ENCODE measurements at regions not wholly inside any gene's neighbourhood (a gene's known extent, or its start where the extent isn't known, plus 50 kb on each side); places are given as distances from the start of the nearest gene placed in this dataset.
A peak's percentile ranks its signal among the peaks of the same experiment; 100 is the strongest.

DNA sequence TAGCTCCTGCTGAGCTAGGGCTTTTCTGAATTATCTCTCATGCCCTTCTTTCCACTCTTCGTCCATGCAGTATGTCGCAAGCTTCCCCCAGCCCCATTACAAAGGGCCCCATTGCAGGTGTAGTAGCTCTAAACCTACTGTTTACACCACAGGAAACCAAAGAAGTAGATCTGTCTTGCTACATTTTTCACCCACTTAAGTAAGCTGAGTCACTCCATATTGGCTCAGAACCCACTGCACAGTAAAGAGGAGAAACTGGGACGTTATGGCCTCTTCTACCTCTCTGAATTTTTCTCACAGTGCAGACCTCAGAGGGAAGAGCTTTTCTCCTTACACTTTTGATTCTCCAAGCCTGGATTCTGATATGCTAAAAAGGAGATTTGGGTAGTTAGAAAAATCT is 200.2 kb downstream of the SMARCA1 start:
- TF ChIP-seq KDM1A (IDR thresholded peaks at IDR 0.05; ENCODE audit: low read depth) (no peak), CHD2 (IDR thresholded peaks at IDR 0.05; ENCODE audit: low read length, partially characterized antibody) (no peak)
- ChIA-PET POLR2A (no interaction called here), CTCF (interaction anchor here (0.5 kb wide), 1 partner anchor 274 kb away, joined by 3 read pairs; no protein-coding TSS in a partner anchor)
- no peaks in the 10 kb centered on the region for H3K9me3 ChIP-seq
- 30% methylated on average over 3 of the region's 3 CpGs for WGBS (ENCODE audit: missing lambda C conversion rate)
- ATAC-seq (no peak), DNase-seq (ENCODE audit: low read depth in 1 of 2, low spot score in 1 of 2) (no peak), FAIRE-seq (no peak)
- no peak overlapping the region for H3K4me3 ChIP-seq
- no peaks in the 10 kb centered on the region for H3K4me1 ChIP-seq
- no peak overlapping the region for H3K27ac ChIP-seq
- no peak overlapping the region for H3K4me2 ChIP-seq

DNA sequence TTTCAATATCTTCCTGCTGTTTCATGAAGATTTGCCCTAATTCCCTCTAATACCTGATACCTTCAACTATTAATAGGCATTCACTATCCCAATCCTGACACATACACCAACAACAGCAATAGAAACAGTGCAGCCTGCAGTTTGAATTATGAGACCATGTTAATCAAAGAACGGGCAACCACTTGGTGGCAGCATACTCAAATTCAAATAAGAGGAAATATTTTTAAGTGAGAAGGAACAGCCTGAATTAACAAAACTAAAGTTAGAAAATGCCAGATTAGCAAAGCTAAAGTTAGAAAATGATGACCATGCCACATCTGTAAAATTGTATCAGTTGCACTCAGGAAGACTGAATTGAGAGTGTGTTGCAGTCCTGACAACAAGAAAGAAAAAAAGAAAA is 204.9 kb downstream of the SMARCA1 start:
- no peaks in the 10 kb centered on the region for H3K4me1 ChIP-seq
- WGBS (ENCODE audit: missing lambda C conversion rate) = 0% methylated on average over 1 of the region's 1 CpG
- TF ChIP-seq SMC3 (IDR thresholded peaks at IDR 0.05) = peak; percentile 43; the same call in 2 of the 3 replicates
- no peak for TF ChIP-seq HOXB5 (CRISPR knock-in tag; IDR thresholded peaks at IDR 0.05)
- TF ChIP-seq RAD21 (conservative IDR thresholded peaks at IDR 0.05 in 1 of 2, IDR thresholded peaks at IDR 0.05 in 1 of 2) = peak; percentile 31 to 46; a peak in 3 of 5 replicates
- peak; percentile 53 for TF ChIP-seq CTCF (IDR thresholded peaks at IDR 0.05)
- no peak for TF ChIP-seq ZNF302 (CRISPR knock-in tag; IDR thresholded peaks at IDR 0.05)
- no peak for TF ChIP-seq ZSCAN20 (CRISPR knock-in tag; IDR thresholded peaks at IDR 0.05)
- ChIA-PET CTCF (interaction anchor here (1.3 to 1.6 kb wide), 3 partner anchors 10 to 283 kb away, joined by 3 to 4 read pairs (median 4); no protein-coding TSS in a partner anchor), POLR2A (no interaction called here)
- DNase-seq (ENCODE audit: low read depth in 1 of 2, low spot score in 1 of 2) (peak; percentile 2 to 30), FAIRE-seq (peak; percentile 56), ATAC-seq (0 out of 6 replicates have a peak, but pooled peaks of 1 of the 2 experiments have one; percentile 24)
- no peak overlapping the region for H3K4me2 ChIP-seq
- no peak overlapping the region for H3K27ac ChIP-seq
- H3K9me3 ChIP-seq = no peaks in the 10 kb centered on the region
- no peak overlapping the region for H3K4me3 ChIP-seq

DNA sequence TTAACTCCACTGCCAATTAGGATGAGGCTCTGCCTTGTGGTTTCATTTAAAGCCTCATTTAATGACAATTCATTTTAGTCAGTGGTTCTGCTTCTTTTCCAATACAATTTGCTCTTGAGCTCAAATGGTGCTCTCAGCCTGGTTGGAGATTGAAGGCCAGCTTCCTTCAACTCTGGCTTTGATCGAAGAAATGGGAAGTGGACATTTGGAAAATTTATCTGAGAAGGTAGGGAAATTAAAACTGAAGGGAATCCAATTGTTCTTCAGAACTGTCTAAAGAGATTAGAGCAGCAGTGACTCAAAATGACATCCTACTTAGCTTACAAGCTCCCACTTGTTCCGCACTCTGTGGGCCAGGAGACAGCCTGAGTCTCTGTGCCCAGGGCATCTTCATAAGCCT is 206.8 kb downstream of the SMARCA1 start:
- no peak for FAIRE-seq

DNA sequence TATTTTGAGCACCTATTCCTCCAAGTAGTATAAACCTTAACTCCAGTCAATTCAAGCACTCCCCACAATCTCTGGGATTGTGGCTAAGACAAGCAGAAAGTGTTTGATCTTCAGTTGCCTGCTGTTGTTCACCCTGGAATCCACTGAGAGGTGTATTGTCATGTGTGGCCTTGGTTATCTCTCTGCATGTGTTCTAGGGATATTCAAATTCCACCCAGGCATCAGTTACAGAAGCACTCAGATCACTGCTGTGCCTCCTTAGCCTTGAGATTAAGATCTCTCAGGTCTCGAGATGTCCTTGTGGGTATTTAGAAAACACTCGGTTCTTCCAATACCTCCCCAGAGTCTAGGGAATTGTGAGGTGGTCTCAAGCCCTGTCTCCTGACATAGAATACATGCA is 213.3 kb downstream of the SMARCA1 start:
- no peak for TF ChIP-seq RFX5 (IDR thresholded peaks at IDR 0.05)
- TF ChIP-seq CBX8 (IDR thresholded peaks at IDR 0.05) = no peak
- no peak for TF ChIP-seq GATA3 (IDR thresholded peaks at IDR 0.05; ENCODE audit: borderline replicate concordance)
- no peak for TF ChIP-seq REST (IDR thresholded peaks at IDR 0.05)
- no peak for TF ChIP-seq E2F6 (IDR thresholded peaks at IDR 0.05; ENCODE audit: borderline replicate concordance, low read depth)
- TF ChIP-seq NFE2L2 (conservative IDR thresholded peaks at IDR 0.05; ENCODE audit: low read length) = no peak
- no peak for TF ChIP-seq NPAS2 (CRISPR knock-in tag; IDR thresholded peaks at IDR 0.05; ENCODE audit: borderline replicate concordance)
- no peak for TF ChIP-seq NR3C1 (IDR thresholded peaks at IDR 0.05)
- TF ChIP-seq POLR2AphosphoS2 (conservative IDR thresholded peaks at IDR 0.05; ENCODE audit: low read length) = no peak
- TF ChIP-seq ELK1 (IDR thresholded peaks at IDR 0.05; ENCODE audit: low read depth, low read length) = no peak
- TF ChIP-seq FOSL2 (IDR thresholded peaks at IDR 0.05) = no peak
- TF ChIP-seq FOSL2 (CRISPR knock-in tag; IDR thresholded peaks at IDR 0.05) = no peak
- TF ChIP-seq, protein P1, sequence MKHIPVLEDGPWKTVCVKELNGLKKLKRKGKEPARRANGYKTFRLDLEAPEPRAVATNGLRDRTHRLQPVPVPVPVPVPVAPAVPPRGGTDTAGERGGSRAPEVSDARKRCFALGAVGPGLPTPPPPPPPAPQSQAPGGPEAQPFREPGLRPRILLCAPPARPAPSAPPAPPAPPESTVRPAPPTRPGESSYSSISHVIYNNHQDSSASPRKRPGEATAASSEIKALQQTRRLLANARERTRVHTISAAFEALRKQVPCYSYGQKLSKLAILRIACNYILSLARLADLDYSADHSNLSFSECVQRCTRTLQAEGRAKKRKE (CRISPR knock-in tag; IDR thresholded peaks at IDR 0.05; ENCODE audit: low read depth) = no peak
- FAIRE-seq = no peak
- Histone ChIP-seq H3K4me2 (no peak overlapping the region), H3K4me1 (no peaks in the 10 kb centered on the region), H3K4me3 (no peak overlapping the region), H3K9me3 (no peaks in the 10 kb centered on the region), H3K27ac (no peak overlapping the region)
- CTCF ChIA-PET = no interaction called here
- POLR2A ChIA-PET = no interaction called here
- ATAC-seq = no peak
- DNase-seq (ENCODE audit: low read depth in 1 of 2, low spot score in 1 of 2) = no peak
- 8% methylated on average over 2 of the region's 2 CpGs for WGBS (ENCODE audit: missing lambda C conversion rate)

More for the DNA sequence above, 206.8 kb downstream of the SMARCA1 start:
- 58% methylated on average over 2 of the region's 2 CpGs for WGBS (ENCODE audit: missing lambda C conversion rate)
- ChIA-PET POLR2A (no interaction called here), CTCF (no interaction called here)
- Histone ChIP-seq H3K4me1 (no peaks in the 10 kb centered on the region), H3K9me3 (no peaks in the 10 kb centered on the region), H3K27ac (no peak overlapping the region), H3K4me3 (no peak overlapping the region), H3K4me2 (no peak overlapping the region)
- no peak for TF ChIP-seq CHD4 (IDR thresholded peaks at IDR 0.05; ENCODE audit: borderline replicate concordance)
- no peak for DNase-seq (ENCODE audit: low read depth in 1 of 2, low spot score in 1 of 2)
- no peak for ATAC-seq

Measured in A549 (cell line).